GM23338 (cell line): ENCODE measurements at regions not wholly inside any gene's neighbourhood (a gene's known extent, or its start where the extent isn't known, plus 50 kb on each side); places are given as distances from the start of the nearest gene placed in this dataset.

Experiments used
- ATAC-seq: fragments of 200-7000 bp; cut with Tn5 transposase; 3 replicates; pipeline ENCODE4 v1.9.1; 2020
- DNase-seq: peaks from one replicate; pipeline ENCODE4 v3.0.0-alpha.2; 2015; ENCODE audit warnings: low spot score
- H2AFZ ChIP-seq: fragments of 200-600 bp; sonication (generic); 2 replicates; pipeline ENCODE4 v1.8.0; 2016; ENCODE audit warnings: antibody characterized with exemption, mild to moderate bottlenecking, moderate library complexity
- H3F3A ChIP-seq: fragments of 200-600 bp; sonication (generic); replicated peaks from 2 replicates; pipeline ENCODE4 v1.8.0; 2017; ENCODE audit warnings: antibody characterized with exemption, mixed run types, low read depth
- H3K27ac ChIP-seq: fragments of 200-600 bp; sonication (generic); 2 replicates; pipeline ENCODE4 v1.6.1; 2016; ENCODE audit warnings: low read depth
- H3K27me3 ChIP-seq: fragments of 200-600 bp; sonication (generic); 2 replicates; pipeline ENCODE4 v1.8.0; 2016; ENCODE audit warnings: mild to moderate bottlenecking, mixed run types, moderate library complexity; ENCODE audit not compliant: insufficient read depth
- H3K36me3 ChIP-seq: fragments of 200-600 bp; sonication (generic); 2 replicates; pipeline ENCODE4 v1.8.0; 2016; ENCODE audit warnings: mild to moderate bottlenecking; ENCODE audit not compliant: insufficient read depth
- H3K4me1 ChIP-seq: fragments of 200-600 bp; sonication (generic); 2 replicates; pipeline ENCODE4 v1.8.0; 2016; ENCODE audit warnings: mild to moderate bottlenecking, moderate library complexity; ENCODE audit not compliant: insufficient read depth
- H3K4me2 ChIP-seq: fragments of 200-600 bp; sonication (generic); 2 replicates; pipeline ENCODE4 v1.7.1; 2017; ENCODE audit warnings: mixed run types
- H3K4me3 ChIP-seq: fragments of 200-600 bp; sonication (generic); 2 replicates; pipeline ENCODE4 v1.6.1; 2016; ENCODE audit warnings: mixed run types
- H3K79me2 ChIP-seq: fragments of 200-600 bp; sonication (generic); replicated peaks from 2 replicates; pipeline ENCODE4 v1.8.0; 2017; ENCODE audit warnings: mild to moderate bottlenecking; ENCODE audit not compliant: insufficient read depth
- H3K9me2 ChIP-seq: fragments of 200-600 bp; sonication (generic); 2 replicates; pipeline ENCODE4 v1.8.0; 2017; ENCODE audit not compliant: insufficient read depth
- H4K20me1 ChIP-seq: fragments of 200-600 bp; sonication (generic); replicated peaks from 2 replicates; pipeline ENCODE4 v1.8.0; 2017; ENCODE audit warnings: mild to moderate bottlenecking; ENCODE audit not compliant: insufficient read depth
- H3K27ac Mint-ChIP-seq: 2 replicates; pipeline ENCODE4 v1.8.0; 2020; ENCODE audit warnings: inconsistent platforms, mild to moderate bottlenecking, moderate library complexity, mixed read lengths
- H3K27me3 Mint-ChIP-seq: 3 replicates; pipeline ENCODE4 v1.8.0; 2022; ENCODE audit warnings: low read depth, mild to moderate bottlenecking, moderate library complexity, mixed read lengths, inconsistent platforms; ENCODE audit not compliant: insufficient read depth, poor library complexity
- H3K36me3 Mint-ChIP-seq: 3 replicates; pipeline ENCODE4 v1.8.0; 2021; ENCODE audit warnings: low read depth, mild to moderate bottlenecking, inconsistent platforms, moderate library complexity, mixed read lengths
- H3K4me1 Mint-ChIP-seq: 3 replicates; pipeline ENCODE4 v1.8.0; 2020; ENCODE audit warnings: mild to moderate bottlenecking, inconsistent platforms, mixed read lengths
- H3K4me3 Mint-ChIP-seq: 3 replicates; pipeline ENCODE4 v1.8.0; 2021; ENCODE audit warnings: moderate library complexity, mild to moderate bottlenecking, inconsistent platforms, mixed read lengths
- H3K9me3 Mint-ChIP-seq: 3 replicates; pipeline ENCODE4 v1.8.0; 2020; ENCODE audit warnings: moderate library complexity, mild to moderate bottlenecking, inconsistent platforms, mixed read lengths
- CREB1 ChIP-seq: fragments of 250-450 bp; sonication (Bioruptor Pico); IDR thresholded peaks from 2 replicates; pipeline ENCODE4 v1.5.0; 2020; ENCODE audit warnings: low read depth, mild to moderate bottlenecking, moderate library complexity
- CTCF ChIP-seq, 2 experiments: fragments of 200-600 bp in 1 of 2; sonication (generic) in 1 of 2; conservative IDR thresholded peaks; 2 replicates each; pipeline versions ENCODE4 v1.5.1 to v1.6.1; 2016 to 2017; ENCODE audit warnings: antibody characterized with exemption in 2 of 2, low read depth in 2 of 2, mild to moderate bottlenecking in 2 of 2, moderate library complexity in 1 of 2
- ETS1 ChIP-seq: IDR thresholded peaks from 2 replicates; pipeline ENCODE4 v1.6.1; 2016; ENCODE audit warnings: antibody characterized with exemption
- EZH2 ChIP-seq: fragments of 200-600 bp; sonication (generic); IDR thresholded peaks from one replicate; pipeline ENCODE4 v1.8.0; 2017; ENCODE audit warnings: antibody characterized with exemption, mild to moderate bottlenecking, low read depth; ENCODE audit not compliant: unreplicated experiment
- JUNB ChIP-seq: IDR thresholded peaks from one replicate; pipeline ENCODE4 v1.6.1; 2016; ENCODE audit warnings: antibody characterized with exemption; ENCODE audit not compliant: unreplicated experiment
- NANOG ChIP-seq: IDR thresholded peaks from 2 replicates; pipeline ENCODE4 v1.6.1; 2016; ENCODE audit warnings: antibody characterized with exemption, borderline replicate concordance
- POLR2AphosphoS5 ChIP-seq: IDR thresholded peaks from 2 replicates; pipeline ENCODE4 v1.6.1; 2016; ENCODE audit warnings: antibody characterized with exemption, low read depth
- REST ChIP-seq: IDR thresholded peaks from one replicate; pipeline ENCODE4 v1.6.1; 2018; ENCODE audit warnings: antibody characterized with exemption; ENCODE audit not compliant: unreplicated experiment
- STAT1 ChIP-seq: IDR thresholded peaks from one replicate; pipeline ENCODE4 v1.6.1; 2016; ENCODE audit warnings: antibody characterized with exemption; ENCODE audit not compliant: unreplicated experiment
- ZNF114 ChIP-seq: fragments of 250-450 bp; sonication (Bioruptor Pico); IDR thresholded peaks from 2 replicates; pipeline ENCODE4 v1.5.0; 2020; ENCODE audit warnings: mild to moderate bottlenecking, moderate library complexity
- ZNF331 ChIP-seq: fragments of 250-450 bp; sonication (Bioruptor Pico); IDR thresholded peaks from 2 replicates; pipeline ENCODE4 v1.5.0; 2020; ENCODE audit warnings: low read depth, mild to moderate bottlenecking, moderate library complexity

DNA sequence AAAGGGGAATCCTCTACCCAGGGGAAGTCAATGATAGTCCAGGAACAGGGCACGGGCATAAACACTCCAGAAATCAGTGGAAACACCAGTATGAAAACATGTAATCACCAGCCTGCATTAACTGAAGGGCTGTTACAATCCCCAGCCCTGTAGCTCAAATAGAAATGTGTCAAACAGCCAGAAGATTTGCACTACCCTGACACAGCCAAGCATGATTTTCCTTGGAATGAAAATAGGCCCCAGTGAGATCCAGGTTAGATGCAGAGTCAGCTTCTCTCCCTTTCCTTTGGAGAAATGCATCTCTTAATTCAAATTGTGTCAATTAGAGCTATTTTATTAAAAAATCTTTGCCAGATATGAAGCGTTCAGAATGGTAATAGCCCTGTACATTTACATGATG is 158.1 kb downstream of the RPS29 start (continued):
- TF ChIP-seq REST (no peak), CREB1 (no peak), ZNF114 (no peak), STAT1 (no peak), POLR2AphosphoS5 (no peak), CTCF (conservative IDR thresholded peaks at IDR 0.05; ENCODE audit: low read depth in 2 of 2) (no peak), JUNB (no peak), NANOG (no peak), EZH2 (no peak)

DNA sequence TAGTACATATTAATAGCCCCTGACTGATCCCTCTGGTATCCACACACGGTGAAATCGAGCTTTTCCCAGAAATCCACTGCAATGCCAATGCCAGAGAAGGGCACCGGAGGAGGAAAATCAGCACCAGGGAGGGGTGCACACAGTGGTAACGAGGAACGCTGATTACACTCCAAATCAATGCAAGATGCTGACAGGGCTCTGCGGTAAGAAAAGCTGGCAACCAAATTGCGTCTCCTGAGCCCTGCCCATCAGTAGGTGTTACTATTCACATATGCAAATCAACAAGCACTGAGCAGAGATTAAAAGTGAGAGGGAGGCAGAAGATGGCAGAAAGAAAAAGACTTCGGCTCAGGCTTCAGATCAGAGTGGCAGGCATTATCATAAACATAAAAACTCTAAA is 159.1 kb downstream of the RPS29 start:
- Histone ChIP-seq H3K4me2 (no peak overlapping the region), H3K4me3 (no peak overlapping the region), H3K4me1 (peaks cover 11% of the 10 kb centered on the region; the same call in 1 of the 2 replicates), H3K9me2 (no peaks in the 10 kb centered on the region), H3F3A (no peaks in the 10 kb centered on the region), H2AFZ (peak overlapping the region; percentile 86; the same call in 1 of the 2 replicates), H3K36me3 (no peaks in the 10 kb centered on the region), H3K27me3 (no peaks in the 10 kb centered on the region), H3K27ac (no peak overlapping the region), H3K79me2 (no peaks in the 10 kb centered on the region), H4K20me1 (no peaks in the 10 kb centered on the region)
- Mint-ChIP-seq H3K27me3 (no peaks in the 10 kb centered on the region), H3K9me3 (peaks cover 4% of the 10 kb centered on the region; the same call in 2 of the 3 replicates), H3K4me3 (no peak overlapping the region), H3K27ac (no peak overlapping the region), H3K4me1 (peaks cover 8% of the 10 kb centered on the region), H3K36me3 (no peaks in the 10 kb centered on the region)
- peak; percentile 81 for ATAC-seq
- DNase-seq: no peak
- TF ChIP-seq JUNB: no peak
- no peak for TF ChIP-seq ZNF331 (CRISPR knock-in tag)
- no peak for TF ChIP-seq ZNF114
- no peak for TF ChIP-seq CTCF (conservative IDR thresholded peaks at IDR 0.05; ENCODE audit: low read depth in 2 of 2)
- no peak for TF ChIP-seq ETS1
- no peak for TF ChIP-seq EZH2
